ENCODE measurements at regions not wholly inside any gene's neighbourhood (a gene's known extent, or its start where the extent isn't known, plus 50 kb on each side); places are given as distances from the start of the nearest gene placed in this dataset.

DNA sequence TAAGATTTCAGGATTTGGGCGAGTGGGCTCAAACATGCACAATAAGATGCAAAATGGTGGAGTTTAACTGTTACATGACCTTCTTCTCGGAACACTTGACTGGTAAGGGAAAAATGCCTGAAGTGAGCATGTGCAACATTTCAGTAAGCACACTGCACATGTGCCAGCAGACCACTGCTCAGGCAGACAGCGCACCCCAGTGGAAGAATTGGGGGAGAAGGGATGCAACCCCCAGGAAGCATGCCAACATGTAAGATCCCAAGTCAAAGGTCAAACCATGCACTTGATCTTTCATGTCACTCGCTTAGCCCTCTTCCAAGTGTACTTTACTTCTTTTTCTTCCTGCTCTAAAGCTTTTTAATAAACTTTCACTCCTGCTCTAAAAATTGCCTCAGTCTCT is 256.3 kb downstream of the CENPC start:
- no peaks in the 10 kb centered on the region for H3K9me1 ChIP-seq (replicated peaks; ENCODE audit: control insufficient read depth, extremely low read depth, insufficient read depth, low read length)
- FAIRE-seq (no peak), DNase-seq (ENCODE audit: low read depth, low spot score) (no peak)
- CTCF ChIA-PET, result no interaction called here
- no peak overlapping the region for H3K9ac ChIP-seq (replicated peaks; ENCODE audit: extremely low read depth, insufficient read depth, low read length)
- no peak overlapping the region for H3K4me3 ChIP-seq (replicated peaks in 1 of 3; ENCODE audit: insufficient read depth in 1 of 3, low read depth in 1 of 3, low read length in 3 of 3)
- no peak overlapping the region for H2AFZ ChIP-seq (ENCODE audit: low read depth, low read length)
- no peak overlapping the region for H3K4me2 ChIP-seq (ENCODE audit: insufficient read depth, low read length)
- POLR2A ChIA-PET, result no interaction called here
- H3K36me3 ChIP-seq (ENCODE audit: control insufficient read depth in 2 of 2, extremely low read depth in 1 of 2, insufficient read depth in 2 of 2, low read length in 2 of 2), result no peaks in the 10 kb centered on the region
- intact Hi-C loops (cut with micrococcal nuclease), result no loop called here
- H3K27me3 ChIP-seq (ENCODE audit: control insufficient read depth in 2 of 2, insufficient read depth in 2 of 2, low read length in 2 of 2), result no peaks in the 10 kb centered on the region
- no peaks in the 10 kb centered on the region for H4K20me1 ChIP-seq (replicated peaks; ENCODE audit: control insufficient read depth, extremely low read depth, insufficient read depth, low read length)
- TF ChIP-seq, protein P1, sequence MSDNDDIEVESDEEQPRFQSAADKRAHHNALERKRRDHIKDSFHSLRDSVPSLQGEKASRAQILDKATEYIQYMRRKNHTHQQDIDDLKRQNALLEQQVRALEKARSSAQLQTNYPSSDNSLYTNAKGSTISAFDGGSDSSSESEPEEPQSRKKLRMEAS (IDR thresholded peaks at IDR 0.05; ENCODE audit: insufficient read depth, insufficient read length), result no peak
- TF ChIP-seq FOS (IDR thresholded peaks at IDR 0.05; ENCODE audit: borderline replicate concordance, insufficient read depth, low read length) (no peak), EZH2 (IDR thresholded peaks at IDR 0.05; ENCODE audit: borderline replicate concordance, low read depth, low read length, severe bottlenecking) (no peak), MYC (IDR thresholded peaks at IDR 0.05; ENCODE audit: low read depth, low read length) (no peak), POLR2AphosphoS5 (IDR thresholded peaks at IDR 0.05; ENCODE audit: insufficient read depth, low read depth, low read length) (no peak), POLR2A (IDR thresholded peaks at IDR 0.05; ENCODE audit: low read depth, low read length) (no peak), GATA2 (IDR thresholded peaks at IDR 0.05; ENCODE audit: insufficient read depth, insufficient read length, low read depth, low read length) (no peak), JUN (IDR thresholded peaks at IDR 0.05; ENCODE audit: borderline replicate concordance, insufficient read depth, insufficient read length, low read depth) (no peak)
- TF ChIP-seq, protein P2, sequence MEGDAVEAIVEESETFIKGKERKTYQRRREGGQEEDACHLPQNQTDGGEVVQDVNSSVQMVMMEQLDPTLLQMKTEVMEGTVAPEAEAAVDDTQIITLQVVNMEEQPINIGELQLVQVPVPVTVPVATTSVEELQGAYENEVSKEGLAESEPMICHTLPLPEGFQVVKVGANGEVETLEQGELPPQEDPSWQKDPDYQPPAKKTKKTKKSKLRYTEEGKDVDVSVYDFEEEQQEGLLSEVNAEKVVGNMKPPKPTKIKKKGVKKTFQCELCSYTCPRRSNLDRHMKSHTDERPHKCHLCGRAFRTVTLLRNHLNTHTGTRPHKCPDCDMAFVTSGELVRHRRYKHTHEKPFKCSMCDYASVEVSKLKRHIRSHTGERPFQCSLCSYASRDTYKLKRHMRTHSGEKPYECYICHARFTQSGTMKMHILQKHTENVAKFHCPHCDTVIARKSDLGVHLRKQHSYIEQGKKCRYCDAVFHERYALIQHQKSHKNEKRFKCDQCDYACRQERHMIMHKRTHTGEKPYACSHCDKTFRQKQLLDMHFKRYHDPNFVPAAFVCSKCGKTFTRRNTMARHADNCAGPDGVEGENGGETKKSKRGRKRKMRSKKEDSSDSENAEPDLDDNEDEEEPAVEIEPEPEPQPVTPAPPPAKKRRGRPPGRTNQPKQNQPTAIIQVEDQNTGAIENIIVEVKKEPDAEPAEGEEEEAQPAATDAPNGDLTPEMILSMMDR (IDR thresholded peaks at IDR 0.05; ENCODE audit: extremely low read depth in 1 of 2, insufficient read depth in 1 of 2, low read depth in 1 of 2, low read length in 2 of 2), result no peak
- dilution Hi-C loops (cut with MboI; ENCODE audit: extremely low pct_ligation_motif_present, low sequenced_read_pairs), result no loop called here
- H3K27ac ChIP-seq (ENCODE audit: insufficient read depth, low read depth, low read length), result no peak overlapping the region
- no peaks in the 10 kb centered on the region for H3K9me3 ChIP-seq (replicated peaks; ENCODE audit: control insufficient read depth, insufficient read depth, low read length)
- no TSS peak for BruUV-seq (replicated peaks)
- H3K79me2 ChIP-seq (ENCODE audit: control insufficient read depth, insufficient read depth, low read length), result no peaks in the 10 kb centered on the region
- H3K4me1 ChIP-seq (ENCODE audit: control insufficient read depth, extremely low read depth, insufficient read depth, low read length), result no peaks in the 10 kb centered on the region

All from endothelial cell of umbilical vein (primary cell).